IMR-90 (cell line): ENCODE measurements at regions not wholly inside any gene's neighbourhood (a gene's known extent, or its start where the extent isn't known, plus 50 kb on each side); places are given as distances from the start of the nearest gene placed in this dataset.

Source experiments
- ATAC-seq: fragments of 200-7000 bp; cut with Tn5 transposase; 2 replicates; pipeline ENCODE4 v1.9.1; 2020; ENCODE audit warnings: low read depth, mild to moderate bottlenecking, moderate library complexity
- BruUV-seq: library from RNA; stranded (reverse); fragments of 400-500 nt; replicated peaks from 2 replicates; lab custom pipeline; 2021; lab: Mats Ljungman, UMichigan
- CTCF ChIA-PET: fragments of 300-600 bp; formaldehyde crosslinking; extraction: SDS; loops from one replicate; lab custom pipeline; 2021; ENCODE audit warnings: antibody characterized with exemption; lab: Yijun Ruan, JAX
- POLR2A ChIA-PET: fragments of 300-600 bp; sonication (Branson Sonifier 250); formaldehyde crosslinking; loops from one replicate; lab custom pipeline; 2022; ENCODE audit warnings: antibody characterized with exemption; ENCODE audit not compliant: unreplicated experiment; lab: Charles Lee
- DNase-seq: peaks from one replicate; pipeline ENCODE4 v3.0.0; 2013
- H2AFZ ChIP-seq: replicated peaks from 2 replicates; pipeline ENCODE3; 2013; ENCODE audit warnings: low read length, mild to moderate bottlenecking; ENCODE audit not compliant: poor library complexity
- H2AK5ac ChIP-seq: 2 replicates; pipeline ENCODE4 v1.6.1; 2013; ENCODE audit warnings: low read depth, low read length, inconsistent platforms
- H2AK9ac ChIP-seq: replicated peaks from 2 replicates; pipeline ENCODE3; 2013; ENCODE audit warnings: mild to moderate bottlenecking, low read depth, low read length, moderate library complexity; ENCODE audit not compliant: poor library complexity
- H2BK120ac ChIP-seq: 2 replicates; pipeline ENCODE4 v1.6.1; 2013; ENCODE audit warnings: low read depth, low read length, inconsistent platforms
- H2BK15ac ChIP-seq: 3 replicates; pipeline ENCODE4 v1.6.1; 2013; ENCODE audit warnings: low read depth, low read length, inconsistent platforms
- H2BK20ac ChIP-seq: 2 replicates; pipeline ENCODE4 v1.6.1; 2013; ENCODE audit warnings: low read depth, mild to moderate bottlenecking, inconsistent platforms, low read length, moderate library complexity
- H2BK5ac ChIP-seq: 2 replicates; pipeline ENCODE4 v1.6.1; 2013; ENCODE audit warnings: mild to moderate bottlenecking, low read depth, low read length, inconsistent platforms; ENCODE audit not compliant: poor library complexity, severe bottlenecking
- H3K14ac ChIP-seq: replicated peaks from 2 replicates; pipeline ENCODE4 v1.6.1; 2013; ENCODE audit warnings: low read depth, low read length, inconsistent platforms
- H3K18ac ChIP-seq: 2 replicates; pipeline ENCODE4 v1.6.1; 2013; ENCODE audit warnings: low read depth, low read length, control low read depth
- H3K23ac ChIP-seq: 2 replicates; pipeline ENCODE4 v1.6.1; 2013; ENCODE audit warnings: low read depth, low read length, inconsistent platforms
- H3K27ac ChIP-seq: 2 replicates; pipeline ENCODE4 v1.5.1; 2013; ENCODE audit warnings: mild to moderate bottlenecking, control low read depth, low read length; ENCODE audit not compliant: insufficient read depth
- H3K27me3 ChIP-seq: 2 replicates; pipeline ENCODE4 v1.6.1; 2013; ENCODE audit warnings: low read length; ENCODE audit not compliant: control insufficient read depth, insufficient read depth
- H3K36me3 ChIP-seq: 2 replicates; pipeline ENCODE4 v1.6.1; 2013; ENCODE audit warnings: low read length, mixed read lengths; ENCODE audit not compliant: control insufficient read depth, insufficient read depth
- H3K4ac ChIP-seq: 2 replicates; pipeline ENCODE4 v1.6.1; 2013; ENCODE audit warnings: low read depth, low read length, inconsistent platforms
- H3K4me1 ChIP-seq: 2 replicates; pipeline ENCODE4 v1.6.1; 2013; ENCODE audit warnings: low read length, mixed read lengths; ENCODE audit not compliant: control insufficient read depth, insufficient read depth
- H3K4me2 ChIP-seq: 2 replicates; pipeline ENCODE4 v1.6.1; 2013; ENCODE audit warnings: low read depth, mild to moderate bottlenecking, control low read depth, low read length, moderate library complexity
- H3K4me3 ChIP-seq: 2 replicates; pipeline ENCODE4 v1.5.1; 2013; ENCODE audit warnings: low read depth, mild to moderate bottlenecking, control low read depth, low read length, moderate library complexity; ENCODE audit not compliant: insufficient read depth
- H3K56ac ChIP-seq: 2 replicates; pipeline ENCODE4 v1.6.1; 2013; ENCODE audit warnings: low read length, inconsistent platforms; ENCODE audit not compliant: insufficient read depth; ENCODE audit errors: extremely low read depth
- H3K79me1 ChIP-seq, 2 experiments: 2 replicates each; pipeline ENCODE4 v1.6.1; 2013; ENCODE audit warnings: low read length in 2 of 2, inconsistent platforms in 1 of 2, low read depth in 1 of 2
- H3K9ac ChIP-seq: 2 replicates; pipeline ENCODE4 v1.6.1; 2013; ENCODE audit warnings: low read depth, low read length, control low read depth
- H3K9me1 ChIP-seq: 2 replicates; pipeline ENCODE4 v1.6.1; 2013; ENCODE audit warnings: low read length, inconsistent platforms; ENCODE audit not compliant: insufficient read depth
- H3K9me3 ChIP-seq: 2 replicates; pipeline ENCODE4 v1.6.1; 2013; ENCODE audit warnings: low read length; ENCODE audit not compliant: control insufficient read depth, insufficient read depth
- H4K20me1 ChIP-seq: 2 replicates; pipeline ENCODE4 v1.6.1; 2013; ENCODE audit warnings: low read length, inconsistent platforms; ENCODE audit not compliant: insufficient read depth
- H4K5ac ChIP-seq: 2 replicates; pipeline ENCODE4 v1.6.1; 2013; ENCODE audit warnings: mild to moderate bottlenecking, low read depth, low read length, control low read depth
- H4K8ac ChIP-seq, 2 experiments: 2 replicates each; pipeline ENCODE4 v1.6.1; 2013; ENCODE audit warnings: low read depth in 2 of 2, low read length in 2 of 2, control low read depth in 1 of 2, inconsistent platforms in 1 of 2
- H4K91ac ChIP-seq: 2 replicates; pipeline ENCODE4 v1.6.1; 2013; ENCODE audit warnings: low read depth, low read length, inconsistent platforms; ENCODE audit not compliant: insufficient read depth
- BHLHE40 ChIP-seq: fragments of 150-350 bp; IDR thresholded peaks from 2 replicates; pipeline ENCODE4 v1.6.1; 2016; ENCODE audit warnings: mild to moderate bottlenecking, low read depth, low read length
- CEBPB ChIP-seq: IDR thresholded peaks from 2 replicates; pipeline ENCODE4 v1.6.1; 2012; ENCODE audit warnings: low read depth, low read length, improper control_type of control experiment
- CHD1 ChIP-seq: IDR thresholded peaks from 2 replicates; pipeline ENCODE4 v1.6.1; 2012; ENCODE audit warnings: low read depth, low read length, improper control_type of control experiment
- CTCF ChIP-seq: conservative IDR thresholded peaks from 2 replicates; pipeline ENCODE4 v1.5.1; 2012; ENCODE audit warnings: mild to moderate bottlenecking, low read depth, low read length, improper control_type of control experiment
- ELK1 ChIP-seq: fragments of 150-350 bp; IDR thresholded peaks from 2 replicates; pipeline ENCODE4 v1.6.1; 2016; ENCODE audit warnings: low read depth, mild to moderate bottlenecking, low read length, moderate library complexity, borderline replicate concordance
- FOS ChIP-seq: fragments of 150-350 bp; IDR thresholded peaks from 2 replicates; pipeline ENCODE4 v1.6.1; 2016; ENCODE audit warnings: low read depth, low read length
- MAFK ChIP-seq: IDR thresholded peaks from 2 replicates; pipeline ENCODE4 v1.6.1; 2012; ENCODE audit warnings: low read depth, low read length, improper control_type of control experiment
- MAZ ChIP-seq: IDR thresholded peaks from 2 replicates; pipeline ENCODE4 v1.6.1; 2012; ENCODE audit warnings: low read depth, mild to moderate bottlenecking, low read length, improper control_type of control experiment, moderate library complexity, borderline replicate concordance
- MXI1 ChIP-seq: IDR thresholded peaks from 2 replicates; pipeline ENCODE4 v1.6.1; 2012; ENCODE audit warnings: low read depth, mild to moderate bottlenecking, low read length, moderate library complexity, borderline replicate concordance
- NFE2L2 ChIP-seq: fragments of 150-350 bp; IDR thresholded peaks from 2 replicates; pipeline ENCODE4 v1.6.1; 2016; ENCODE audit warnings: low read depth, mild to moderate bottlenecking, low read length
- POLR2A ChIP-seq: IDR thresholded peaks from 2 replicates; pipeline ENCODE4 v1.6.1; 2012; ENCODE audit warnings: mild to moderate bottlenecking, low read depth, low read length
- RAD21 ChIP-seq: IDR thresholded peaks from 2 replicates; pipeline ENCODE4 v1.6.1; 2012; ENCODE audit warnings: low read length, improper control_type of control experiment
- RCOR1 ChIP-seq: IDR thresholded peaks from 2 replicates; pipeline ENCODE4 v1.6.1; 2012; ENCODE audit warnings: mild to moderate bottlenecking, low read length, improper control_type of control experiment; ENCODE audit not compliant: insufficient replicate concordance
- RFX5 ChIP-seq: IDR thresholded peaks from 2 replicates; pipeline ENCODE4 v1.8.0; 2012; ENCODE audit warnings: low read depth, mild to moderate bottlenecking, low read length, moderate library complexity
- SMC3 ChIP-seq: fragments of 150-350 bp; IDR thresholded peaks from 2 replicates; pipeline ENCODE4 v1.6.1; 2016; ENCODE audit warnings: low read depth, mild to moderate bottlenecking, antibody characterized with exemption, low read length, moderate library complexity
- USF2 ChIP-seq: fragments of 150-350 bp; IDR thresholded peaks from 2 replicates; pipeline ENCODE4 v1.6.1; 2017; ENCODE audit warnings: mild to moderate bottlenecking, antibody characterized with exemption, low read length, low read depth
- WGBS, 2 experiments: methylation state at CpG; one replicate each; pipeline versions ENCODE4 v1.1.5 to v1.1.7; 2013; ENCODE audit warnings: missing lambda C conversion rate in 2 of 2; ENCODE audit not compliant: insufficient read length in 1 of 2; ENCODE audit errors: extremely low coverage in 2 of 2; 5-methylcytosine and 5-hydroxymethylcytosine counted together
- dilution Hi-C: fragments of 300-500 bp; cut with HindIII; formaldehyde crosslinking; loops from one replicate; pipeline ENCODE4 v1.14.3; 2018; ENCODE audit warnings: low sequenced_read_pairs; ENCODE audit not compliant: unreplicated experiment
- in situ Hi-C: fragments of 300-500 bp; cut with MboI; formaldehyde crosslinking; loops from 3 replicates; pipeline ENCODE4 v1.14.3; 2019; ENCODE audit warnings: low sequenced_read_pairs, inconsistent platforms, mixed read lengths
- intact Hi-C: fragments of 100-400 bp; cut with micrococcal nuclease; formaldehyde crosslinking; loops from 2 replicates; pipeline ENCODE4 v1.10.0; 2022

DNA sequence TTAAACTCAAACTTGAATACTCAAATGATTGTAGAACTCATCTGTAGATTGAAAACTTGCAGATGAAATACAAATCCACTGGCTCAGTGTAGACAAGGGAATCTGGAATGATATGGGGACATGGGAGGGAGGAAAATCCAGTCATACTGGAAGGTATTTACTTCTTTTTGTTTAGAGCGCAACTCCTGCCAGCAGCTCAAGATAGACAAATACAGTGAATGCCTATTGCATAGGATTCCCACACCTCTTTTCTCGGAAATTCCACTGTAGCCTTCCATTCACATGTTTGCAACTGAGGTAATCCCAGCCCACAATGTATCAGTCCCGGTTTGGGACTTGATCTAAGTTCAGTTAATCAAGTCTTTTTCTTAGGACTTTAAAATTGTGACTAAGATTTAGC is 311.2 kb downstream of the PTPRC start:
- Histone ChIP-seq H2BK20ac (no peak overlapping the region), H3K4me3 (no peak overlapping the region), H3K4ac (no peak overlapping the region), H2AK9ac (no peak overlapping the region), H2AK5ac (no peak overlapping the region), H2BK120ac (no peak overlapping the region), H3K79me1 (no peaks in the 10 kb centered on the region), H3K9me3 (no peaks in the 10 kb centered on the region), H3K18ac (no peak overlapping the region), H3K9me1 (no peaks in the 10 kb centered on the region), H2BK5ac (no peak overlapping the region), H4K5ac (no peak overlapping the region), H4K91ac (no peak overlapping the region), H3K36me3 (no peaks in the 10 kb centered on the region), H3K27me3 (no peaks in the 10 kb centered on the region), H3K23ac (no peak overlapping the region), H3K4me2 (no peak overlapping the region), H3K9ac (no peak overlapping the region), H2AFZ (no peak overlapping the region), H3K27ac (no peak overlapping the region), H3K4me1 (no peaks in the 10 kb centered on the region), H3K14ac (no peak overlapping the region), H4K20me1 (no peaks in the 10 kb centered on the region), H2BK15ac (no peak overlapping the region), H4K8ac (no peak overlapping the region), H3K56ac (no peak overlapping the region)
- no peak for DNase-seq
- POLR2A ChIA-PET, result no interaction called here
- ATAC-seq, result no peak
- WGBS, 2 experiments, result no CpG with 5 or more reads among the region's 3 CpGs
- dilution Hi-C loops, result no loop called here
- intact Hi-C loops, result no loop called here
- no peak for TF ChIP-seq MAFK
- TF ChIP-seq USF2, result no peak
- no peak for TF ChIP-seq CTCF
- no peak for TF ChIP-seq BHLHE40
- no peak for TF ChIP-seq RFX5
- no peak for TF ChIP-seq ELK1
- no peak for TF ChIP-seq POLR2A
- TF ChIP-seq RCOR1, result no peak
- no peak for TF ChIP-seq SMC3
- TF ChIP-seq RAD21, result no peak
- no peak for TF ChIP-seq FOS
- no peak for TF ChIP-seq NFE2L2
- no peak for TF ChIP-seq CEBPB
- TF ChIP-seq MXI1, result no peak
- TF ChIP-seq MAZ, result no peak
- TF ChIP-seq CHD1, result no peak
- no TSS peak for BruUV-seq
- in situ Hi-C loops, result no loop called here
- CTCF ChIA-PET, result no interaction called here
